GM19463 (cell line): ENCODE measurements at regions not wholly inside any gene's neighbourhood (a gene's known extent, or its start where the extent isn't known, plus 50 kb on each side); places are given as distances from the start of the nearest gene placed in this dataset.
"Not testable (repeated sequence)": the region's sequence is repeated elsewhere in the genome, so short reads cannot be mapped to it uniquely, and the experiment has no call there.

ENCODE experiments used
- ATAC-seq: cut with Tn5 transposase; IDR thresholded peaks from one replicate; pipeline ENCODE4 v1.9.1; 2021; ENCODE audit warnings: mild to moderate bottlenecking, moderate library complexity; ENCODE audit not compliant: unreplicated experiment

GRCh38 chr2:209018633-209019032, 405.2 kb upstream of the MAP2 start:
- ATAC-seq: not testable (repeated sequence)

GRCh38 chr2:209029249-209029648, 394.6 kb upstream of the MAP2 start:
- ATAC-seq: no peak

GRCh38 chr2:209044307-209044706, 379.5 kb upstream of the MAP2 start:
- ATAC-seq: no peak

GRCh38 chr2:209046163-209046562, 377.7 kb upstream of the MAP2 start:
- ATAC-seq: no peak

GRCh38 chr2:209049608-209050007, 374.2 kb upstream of the MAP2 start:
- no peak for ATAC-seq

DNA sequence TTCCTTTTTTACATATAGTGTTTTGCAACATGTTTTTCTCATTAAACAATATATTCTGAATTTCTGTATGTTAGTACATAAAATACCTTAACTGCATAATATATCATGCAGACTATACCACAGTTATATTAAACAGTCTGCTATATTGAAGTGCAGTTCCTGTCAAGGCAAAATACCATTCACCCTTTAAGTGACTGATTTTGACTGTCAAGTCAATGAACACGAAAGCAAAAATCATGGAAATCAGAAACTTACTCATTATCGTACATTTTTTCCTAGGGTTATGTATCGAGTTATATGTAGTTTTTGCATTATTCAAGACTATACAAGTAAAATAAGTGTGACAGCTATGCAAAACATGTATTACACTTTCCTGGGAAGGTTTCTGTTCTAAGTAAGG, 361.6 kb upstream of the MAP2 start:
- ATAC-seq: no peak

GRCh38 chr2:209070262-209070661, 353.6 kb upstream of the MAP2 start:
- ATAC-seq: no peak

DNA sequence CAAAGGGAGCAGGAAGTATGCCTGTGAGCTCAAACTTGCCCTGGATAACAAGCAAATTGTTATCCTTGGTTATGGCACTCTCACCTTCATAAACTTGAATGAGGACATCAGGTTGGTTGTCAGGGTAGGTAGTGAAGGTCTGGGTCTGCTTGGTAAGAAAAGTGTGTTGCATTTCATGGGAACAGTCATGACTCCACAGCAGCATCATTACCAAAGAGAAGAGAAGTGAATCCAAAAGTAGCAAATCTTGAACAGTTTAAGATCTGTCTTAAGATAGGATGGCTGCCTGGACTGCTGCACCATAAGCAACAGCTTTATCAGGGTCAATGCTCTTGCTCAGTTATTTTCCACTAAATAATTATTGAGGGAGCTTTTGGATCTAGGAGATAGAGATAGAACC, 350.7 kb upstream of the MAP2 start:
- no peak for ATAC-seq

GRCh38 chr2:209074711-209075110, 349.1 kb upstream of the MAP2 start:
- no peak for ATAC-seq

- ATAC-seq: no peak
These were observed 347.7 kb upstream of the MAP2 start for GRCh38 chr2:209076151-209076550.

GRCh38 chr2:209086761-209087160, 337.1 kb upstream of the MAP2 start:
- ATAC-seq: no peak

- ATAC-seq: no peak
These were observed 332.8 kb upstream of the MAP2 start for GRCh38 chr2:209091056-209091455.

- no peak for ATAC-seq
These were observed 329.6 kb upstream of the MAP2 start for GRCh38 chr2:209094221-209094620.

DNA sequence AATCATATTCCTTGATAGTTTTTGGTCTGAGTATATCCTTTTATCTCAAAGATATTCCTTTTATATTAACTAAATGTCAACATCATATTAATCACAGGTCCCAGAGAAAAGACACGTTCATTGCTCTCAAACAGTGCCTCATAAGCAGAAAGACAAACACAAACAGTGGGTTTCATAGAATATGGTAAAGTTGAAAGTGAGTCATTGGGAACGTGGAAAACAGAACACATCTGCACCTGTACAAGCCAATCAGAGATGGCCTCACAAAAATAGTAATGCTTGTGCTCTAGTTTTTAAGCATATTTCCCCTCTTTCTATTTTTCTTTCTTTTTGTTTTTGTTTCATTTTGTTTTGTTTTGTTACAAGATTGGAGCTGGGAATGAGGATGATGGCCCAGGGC, 328.4 kb upstream of the MAP2 start:
- ATAC-seq: no peak

- ATAC-seq: no peak
These were observed 326.7 kb upstream of the MAP2 start for GRCh38 chr2:209097168-209097567.

DNA sequence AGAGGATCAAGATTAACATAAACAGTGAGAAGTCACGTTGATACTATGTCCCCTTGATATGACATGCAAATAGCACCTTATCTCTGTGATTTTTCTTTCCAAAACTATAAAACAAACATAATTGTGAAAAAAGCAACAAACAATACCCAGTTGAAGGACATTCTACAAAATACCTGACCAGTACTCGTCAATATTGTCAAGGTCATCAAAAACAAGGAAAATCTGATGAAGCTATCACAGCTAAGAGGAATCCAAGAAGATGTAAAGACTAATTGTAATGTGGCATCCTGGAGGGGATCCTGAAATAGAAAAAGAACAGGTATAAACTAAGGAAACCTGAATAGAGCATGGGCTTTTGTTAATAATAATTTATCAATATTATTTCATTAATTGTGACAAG, 321.5 kb upstream of the MAP2 start:
- no peak for ATAC-seq

- no peak for ATAC-seq
These were observed 310.8 kb upstream of the MAP2 start for GRCh38 chr2:209113026-209113425.

GRCh38 chr2:209114588-209115240, 309.1 kb upstream of the MAP2 start:
- ATAC-seq: no peak

DNA sequence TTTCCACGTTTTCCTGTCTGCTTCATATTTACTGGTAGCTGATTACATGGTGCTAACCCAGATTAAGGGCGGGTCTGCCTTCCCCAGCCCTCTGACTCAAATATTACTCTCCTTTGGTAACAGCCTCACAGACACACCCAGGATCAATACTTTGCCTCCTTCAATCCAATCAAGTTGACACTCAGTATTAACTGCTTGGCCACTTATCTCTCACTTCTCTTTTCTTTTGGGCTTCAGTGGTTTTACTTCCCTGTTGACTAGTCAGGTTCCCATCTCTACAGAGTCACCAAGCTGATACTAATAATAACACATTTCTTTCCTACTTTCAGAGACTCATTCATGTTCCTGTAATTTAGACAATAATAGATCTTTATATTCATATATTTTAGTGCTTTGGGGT, 302.2 kb upstream of the MAP2 start:
- ATAC-seq: peak; percentile 90

DNA sequence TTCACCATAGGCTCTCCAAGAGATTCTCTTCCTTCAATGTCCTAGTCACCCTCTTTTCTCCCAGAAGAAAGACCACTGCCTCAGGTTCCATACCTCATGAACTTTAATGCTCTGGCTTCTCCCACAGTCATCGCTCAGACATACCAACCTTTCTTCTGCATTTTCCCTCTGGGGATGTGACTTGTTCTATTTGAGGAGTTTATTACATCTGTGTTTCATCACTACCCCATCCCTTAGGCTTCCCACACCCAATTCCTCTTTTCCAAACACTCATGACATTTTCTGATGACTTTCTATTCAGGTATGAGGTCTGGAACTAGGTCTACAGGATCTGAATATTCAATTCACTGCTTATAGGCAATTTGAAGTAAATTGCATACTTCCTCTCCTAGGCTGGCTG, 298.6 kb upstream of the MAP2 start:
- ATAC-seq: no peak

- no peak for ATAC-seq
These were observed 285.8 kb upstream of the MAP2 start for GRCh38 chr2:209138079-209138478.

GRCh38 chr2:209141142-209141541, 282.7 kb upstream of the MAP2 start:
- ATAC-seq: no peak

DNA sequence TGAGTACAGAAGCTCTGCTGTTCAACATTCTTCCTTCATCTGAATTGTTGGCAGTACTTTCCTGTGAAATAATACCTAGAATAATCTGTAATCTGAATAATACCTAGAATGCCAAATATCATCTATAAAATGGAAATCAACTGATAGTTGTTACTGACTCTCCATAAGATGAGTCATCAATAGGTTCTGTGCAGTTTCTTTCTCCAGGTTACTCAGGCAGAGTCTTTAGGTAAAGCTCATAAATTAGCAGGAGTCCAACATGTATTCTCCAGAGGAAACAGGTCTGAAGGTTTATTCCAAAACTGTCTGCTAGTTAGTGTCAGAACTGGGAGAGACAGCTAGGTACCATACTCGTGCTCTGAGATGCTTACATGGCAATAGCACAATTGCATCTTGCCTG, 282.0 kb upstream of the MAP2 start:
- ATAC-seq: no peak
